DOHH2 (cell line): ENCODE measurements at regions not wholly inside any gene's neighbourhood (a gene's known extent, or its start where the extent isn't known, plus 50 kb on each side); places are given as distances from the start of the nearest gene placed in this dataset.

Experiments used
- H3F3A ChIP-seq: fragments of 200-600 bp; sonication (generic), shearing (Covaris generic); 2 replicates; pipeline ENCODE4 v1.6.0; 2016; ENCODE audit warnings: antibody characterized with exemption, mild to moderate bottlenecking; ENCODE audit not compliant: control insufficient read depth, insufficient read depth
- H3K27ac ChIP-seq: fragments of 200-600 bp; sonication (generic); 2 replicates; pipeline ENCODE4 v1.5.1; 2014; ENCODE audit warnings: low read depth, mild to moderate bottlenecking, low read length, moderate library complexity
- H3K27me3 ChIP-seq: fragments of 200-600 bp; sonication (generic); 2 replicates; pipeline ENCODE4 v1.6.1; 2014; ENCODE audit warnings: mild to moderate bottlenecking, low read length, mixed read lengths; ENCODE audit not compliant: control insufficient read depth
- H3K36me3 ChIP-seq: fragments of 200-600 bp; sonication (generic); 2 replicates; pipeline ENCODE4 v1.6.1; 2014; ENCODE audit warnings: mild to moderate bottlenecking, low read length, moderate library complexity, mixed read lengths; ENCODE audit not compliant: control insufficient read depth
- H3K4me1 ChIP-seq: fragments of 200-600 bp; sonication (generic); 2 replicates; pipeline ENCODE4 v1.6.1; 2014; ENCODE audit warnings: mild to moderate bottlenecking, low read length, mixed read lengths; ENCODE audit not compliant: control insufficient read depth
- H3K4me2 ChIP-seq: fragments of 200-600 bp; sonication (generic); 2 replicates; pipeline ENCODE4 v1.6.0; 2014; ENCODE audit warnings: mild to moderate bottlenecking, low read length, moderate library complexity
- H3K4me3 ChIP-seq: fragments of 200-600 bp; sonication (generic); 2 replicates; pipeline ENCODE4 v1.5.1; 2014; ENCODE audit warnings: mild to moderate bottlenecking, low read length, mixed read lengths
- H3K79me2 ChIP-seq: fragments of 200-600 bp; sonication (generic); 2 replicates; pipeline ENCODE4 v1.6.1; 2014; ENCODE audit warnings: mild to moderate bottlenecking, low read length, mixed read lengths; ENCODE audit not compliant: control insufficient read depth
- H3K9me2 ChIP-seq: fragments of 200-600 bp; sonication (generic); replicated peaks from 2 replicates; pipeline ENCODE4 v1.6.1; 2014; ENCODE audit warnings: mild to moderate bottlenecking, low read length, mixed read lengths; ENCODE audit not compliant: control insufficient read depth
- H3K9me3 ChIP-seq: fragments of 200-600 bp; sonication (generic); 2 replicates; pipeline ENCODE4 v1.6.1; 2014; ENCODE audit warnings: antibody characterized with exemption, low read length, mixed read lengths; ENCODE audit not compliant: control insufficient read depth, insufficient read depth
- H4K20me1 ChIP-seq: fragments of 200-600 bp; sonication (generic); 2 replicates; pipeline ENCODE4 v1.6.0; 2014; ENCODE audit warnings: low read depth, mild to moderate bottlenecking, antibody characterized with exemption, low read length, moderate library complexity; ENCODE audit not compliant: control insufficient read depth, insufficient read depth
- CTCF ChIP-seq: fragments of 200-600 bp; sonication (generic); IDR thresholded peaks from one replicate; pipeline ENCODE4 v1.5.1; 2014; ENCODE audit warnings: antibody characterized with exemption, mild to moderate bottlenecking, low read depth, low read length; ENCODE audit not compliant: poor library complexity, severe bottlenecking
- EZH2phosphoT487 ChIP-seq: fragments of 200-600 bp; sonication (generic); IDR thresholded peaks from 2 replicates; pipeline ENCODE4 v1.6.1; 2017; ENCODE audit warnings: borderline replicate concordance, mild to moderate bottlenecking, antibody characterized with exemption, low read length, moderate library complexity, mixed read lengths

GRCh38 chr1:238499021-238499420 is 608.3 kb upstream of the ZP4 start:
- Histone ChIP-seq H3K79me2 (no peaks in the 10 kb centered on the region), H3K9me3 (no peaks in the 10 kb centered on the region), H3K27me3 (no peaks in the 10 kb centered on the region), H4K20me1 (no peaks in the 10 kb centered on the region), H3K4me2 (no peak overlapping the region), H3F3A (no peaks in the 10 kb centered on the region), H3K4me1 (no peaks in the 10 kb centered on the region), H3K36me3 (no peaks in the 10 kb centered on the region), H3K27ac (no peak overlapping the region), H3K9me2 (no peaks in the 10 kb centered on the region), H3K4me3 (no peak overlapping the region)
- TF ChIP-seq CTCF = no peak
- no peak for TF ChIP-seq EZH2phosphoT487

GRCh38 chr1:238492271-238492670 is 601.5 kb upstream of the ZP4 start:
- Histone ChIP-seq H3K9me3 (no peaks in the 10 kb centered on the region), H3K79me2 (no peaks in the 10 kb centered on the region), H3K36me3 (no peaks in the 10 kb centered on the region), H3F3A (no peaks in the 10 kb centered on the region), H3K27ac (no peak overlapping the region), H3K4me3 (no peak overlapping the region), H3K9me2 (no peaks in the 10 kb centered on the region), H3K4me1 (no peaks in the 10 kb centered on the region), H3K4me2 (no peak overlapping the region), H4K20me1 (no peaks in the 10 kb centered on the region), H3K27me3 (no peaks in the 10 kb centered on the region)
- TF ChIP-seq EZH2phosphoT487 = no peak
- TF ChIP-seq CTCF = no peak

- Histone ChIP-seq H3K4me2 (no peak overlapping the region), H3K36me3 (no peaks in the 10 kb centered on the region), H3F3A (no peaks in the 10 kb centered on the region), H3K9me2 (no peaks in the 10 kb centered on the region), H3K79me2 (no peaks in the 10 kb centered on the region), H3K27me3 (no peaks in the 10 kb centered on the region), H3K4me1 (no peaks in the 10 kb centered on the region), H3K4me3 (no peak overlapping the region), H3K27ac (no peak overlapping the region), H4K20me1 (no peaks in the 10 kb centered on the region), H3K9me3 (no peaks in the 10 kb centered on the region)
- TF ChIP-seq CTCF (no peak), EZH2phosphoT487 (no peak)
Observed at GRCh38 chr1:238491265-238491664, 600.5 kb upstream of the ZP4 start.

GRCh38 chr1:238489006-238489405 is 598.3 kb upstream of the ZP4 start:
- H4K20me1 ChIP-seq = no peaks in the 10 kb centered on the region
- TF ChIP-seq CTCF (no peak), EZH2phosphoT487 (no peak)
- H3F3A ChIP-seq = no peaks in the 10 kb centered on the region
- H3K36me3 ChIP-seq = no peaks in the 10 kb centered on the region
- no peak overlapping the region for H3K4me3 ChIP-seq
- H3K4me2 ChIP-seq = no peak overlapping the region
- H3K27me3 ChIP-seq = no peaks in the 10 kb centered on the region
- H3K9me3 ChIP-seq = no peaks in the 10 kb centered on the region
- no peaks in the 10 kb centered on the region for H3K9me2 ChIP-seq
- H3K4me1 ChIP-seq = no peaks in the 10 kb centered on the region
- no peak overlapping the region for H3K27ac ChIP-seq
- H3K79me2 ChIP-seq = no peaks in the 10 kb centered on the region
